ENCODE measurements at regions not wholly inside any gene's neighbourhood (a gene's known extent, or its start where the extent isn't known, plus 50 kb on each side); places are given as distances from the start of the nearest gene placed in this dataset.

DNA sequence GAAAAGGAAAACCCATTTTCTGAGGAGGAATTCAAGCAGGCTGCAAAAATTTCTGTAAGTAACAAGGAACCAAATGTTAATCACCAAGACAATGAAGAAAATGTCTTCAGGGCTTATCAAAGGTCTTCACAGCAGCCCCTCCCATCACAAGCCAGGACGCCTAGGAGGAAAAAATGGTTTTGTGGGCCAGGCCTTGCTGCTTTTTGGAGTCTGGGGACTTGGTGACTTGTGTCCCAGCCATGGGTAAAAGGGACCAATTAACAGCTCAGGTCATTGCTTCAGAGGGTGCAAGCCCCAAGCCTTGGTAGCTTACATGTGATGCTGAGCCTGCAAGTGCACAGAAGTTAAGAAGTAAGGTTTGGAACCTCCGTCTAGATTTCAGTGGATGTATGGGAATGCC lies 55.7 kb upstream of the FOXP2 start:
- TF ChIP-seq, protein P1, sequence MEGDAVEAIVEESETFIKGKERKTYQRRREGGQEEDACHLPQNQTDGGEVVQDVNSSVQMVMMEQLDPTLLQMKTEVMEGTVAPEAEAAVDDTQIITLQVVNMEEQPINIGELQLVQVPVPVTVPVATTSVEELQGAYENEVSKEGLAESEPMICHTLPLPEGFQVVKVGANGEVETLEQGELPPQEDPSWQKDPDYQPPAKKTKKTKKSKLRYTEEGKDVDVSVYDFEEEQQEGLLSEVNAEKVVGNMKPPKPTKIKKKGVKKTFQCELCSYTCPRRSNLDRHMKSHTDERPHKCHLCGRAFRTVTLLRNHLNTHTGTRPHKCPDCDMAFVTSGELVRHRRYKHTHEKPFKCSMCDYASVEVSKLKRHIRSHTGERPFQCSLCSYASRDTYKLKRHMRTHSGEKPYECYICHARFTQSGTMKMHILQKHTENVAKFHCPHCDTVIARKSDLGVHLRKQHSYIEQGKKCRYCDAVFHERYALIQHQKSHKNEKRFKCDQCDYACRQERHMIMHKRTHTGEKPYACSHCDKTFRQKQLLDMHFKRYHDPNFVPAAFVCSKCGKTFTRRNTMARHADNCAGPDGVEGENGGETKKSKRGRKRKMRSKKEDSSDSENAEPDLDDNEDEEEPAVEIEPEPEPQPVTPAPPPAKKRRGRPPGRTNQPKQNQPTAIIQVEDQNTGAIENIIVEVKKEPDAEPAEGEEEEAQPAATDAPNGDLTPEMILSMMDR (IDR thresholded peaks at IDR 0.05) = no peak
- no peak for TF ChIP-seq ZFX (IDR thresholded peaks at IDR 0.05; ENCODE audit: borderline replicate concordance)
